NCI-H460 (cell line): ENCODE measurements at regions not wholly inside any gene's neighbourhood (a gene's known extent, or its start where the extent isn't known, plus 50 kb on each side); places are given as distances from the start of the nearest gene placed in this dataset.

ENCODE experiments used
- DNase-seq: peaks from one replicate; pipeline ENCODE4 v3.0.0-alpha.2; 2016; ENCODE audit warnings: low read depth; ENCODE audit errors: extremely low read depth

DNA sequence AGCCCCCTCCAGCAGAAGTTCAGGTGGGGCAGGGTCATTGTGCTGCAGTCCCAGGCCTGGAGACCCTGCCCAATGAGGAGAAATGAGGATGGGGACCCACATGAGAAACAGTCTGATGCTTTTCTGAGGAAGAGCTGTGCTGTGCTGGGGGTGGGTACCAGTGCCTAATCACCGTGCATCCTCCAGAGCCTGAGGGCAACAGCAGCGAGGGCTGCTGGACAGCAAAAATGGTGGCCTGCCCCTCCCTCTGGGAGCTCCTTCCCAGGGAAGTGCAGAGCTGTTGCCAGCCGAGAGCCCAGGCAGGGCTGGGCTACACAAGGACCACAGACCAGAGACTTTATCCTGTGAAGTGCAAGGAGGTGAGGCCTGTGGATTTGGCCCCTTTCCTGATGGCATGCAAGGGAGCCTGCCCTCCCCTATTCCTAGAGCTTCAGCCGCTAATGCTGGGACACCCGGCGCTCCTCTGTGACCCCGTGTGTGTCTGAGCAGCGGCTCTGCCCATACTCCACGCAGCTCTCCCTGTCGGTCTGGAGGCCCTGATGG, 134.8 kb downstream of the DSEL start:
- no peak for DNase-seq

DNA sequence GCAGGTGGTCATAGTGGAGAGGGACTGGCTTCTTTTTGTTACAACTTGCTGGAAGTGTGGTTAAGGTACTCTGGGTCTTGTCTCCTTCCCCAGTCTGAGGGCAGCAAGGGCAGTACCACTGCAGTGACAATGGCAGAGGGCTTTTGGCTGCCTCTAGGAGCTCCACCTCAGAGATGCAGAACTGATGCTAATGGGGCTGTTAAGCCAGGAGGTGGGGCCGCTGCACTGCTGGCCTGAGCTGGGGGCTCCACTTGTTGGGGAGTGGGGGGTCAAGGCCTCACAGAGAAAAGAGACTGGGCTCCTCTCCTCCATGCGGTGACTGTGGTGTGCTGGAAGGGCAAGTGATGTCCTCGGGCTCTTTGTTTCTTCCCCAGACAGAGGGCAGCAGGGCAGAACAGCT, 135.7 kb downstream of the DSEL start:
- no peak for DNase-seq

- DNase-seq, result no peak
Measured at GRCh38 chr18:67379981-67380380, 136.5 kb downstream of the DSEL start.

DNA sequence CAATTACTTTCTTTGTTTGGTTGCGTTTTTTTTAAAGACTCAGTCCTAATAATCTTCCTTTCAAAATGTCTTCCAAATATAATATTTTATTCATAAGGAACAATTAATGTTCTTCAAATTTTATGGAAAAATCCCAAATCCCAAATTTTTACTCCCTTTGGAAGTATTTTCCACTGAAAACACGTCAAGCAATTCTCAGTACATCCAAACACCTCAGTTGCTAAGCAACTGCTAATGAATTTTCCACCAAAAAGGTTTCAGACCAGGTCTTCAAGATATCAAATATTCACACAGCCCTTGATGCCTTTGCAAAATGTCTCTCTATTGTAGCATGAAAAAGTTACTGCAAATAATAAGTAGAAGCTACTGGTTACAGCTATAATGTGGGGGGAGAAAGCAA, 140.1 kb downstream of the DSEL start:
- DNase-seq, result no peak

- no peak for DNase-seq
Measured at GRCh38 chr18:67373636-67374035, 142.9 kb downstream of the DSEL start.

- no peak for DNase-seq
Measured at GRCh38 chr18:67367540-67367939, 149.0 kb downstream of the DSEL start.

GRCh38 chr18:67363694-67364093, 152.8 kb downstream of the DSEL start:
- DNase-seq, result no peak

- DNase-seq, result no peak
Measured at GRCh38 chr18:67362906-67363305, 153.6 kb downstream of the DSEL start.

DNA sequence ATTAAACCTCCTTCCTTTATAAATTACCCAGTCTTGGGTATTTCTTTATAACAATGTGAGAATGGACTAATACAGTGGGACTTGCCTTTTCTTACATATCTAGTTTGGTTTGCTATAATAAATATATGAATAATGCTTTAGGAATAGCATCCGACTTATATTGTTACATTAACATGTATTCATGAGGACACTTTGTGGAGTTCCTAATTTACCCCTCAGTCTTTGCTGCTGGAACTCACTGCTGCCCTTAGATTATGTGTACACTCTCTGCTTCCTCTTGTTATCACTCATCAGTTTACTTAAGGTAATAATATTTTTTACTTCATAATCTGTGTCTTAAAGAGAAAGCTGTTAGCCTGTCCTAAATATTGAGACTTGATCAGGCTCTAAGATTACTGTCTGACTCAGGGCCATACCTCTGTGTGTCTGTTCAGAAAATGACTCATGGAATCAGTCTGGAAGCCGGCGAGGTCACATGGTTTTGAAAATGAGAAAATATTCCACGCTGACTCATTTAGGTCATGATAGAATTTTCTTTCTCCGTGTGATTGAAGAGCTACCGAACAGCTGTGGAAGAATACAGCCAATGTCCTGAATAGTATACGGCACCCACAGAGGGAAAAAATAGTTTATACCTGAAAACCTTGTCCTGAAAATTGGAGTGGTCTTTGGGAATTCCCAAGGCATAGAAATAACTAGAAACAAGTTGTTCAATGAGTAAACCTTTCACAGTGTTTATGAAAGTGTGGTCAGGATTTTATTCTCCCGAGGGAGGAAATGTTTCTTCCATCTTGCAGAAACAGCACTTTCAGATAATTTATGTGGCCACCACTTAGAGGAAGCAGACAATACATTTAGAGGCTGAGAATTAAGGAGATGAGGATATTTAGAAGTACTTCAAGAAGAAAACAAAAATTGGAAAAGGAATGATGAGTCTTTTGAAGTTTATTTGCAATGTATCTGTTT, 156.4 kb downstream of the DSEL start:
- DNase-seq, result peak; percentile 69

- no peak for DNase-seq
Measured at GRCh38 chr18:67358947-67359346, 157.6 kb downstream of the DSEL start.

- no peak for DNase-seq
Measured at GRCh38 chr18:67354692-67355091, 161.8 kb downstream of the DSEL start.

- no peak for DNase-seq
Measured at GRCh38 chr18:67354091-67354490, 162.4 kb downstream of the DSEL start.

- no peak for DNase-seq
Measured at GRCh38 chr18:67347438-67347837, 169.1 kb downstream of the DSEL start.

DNA sequence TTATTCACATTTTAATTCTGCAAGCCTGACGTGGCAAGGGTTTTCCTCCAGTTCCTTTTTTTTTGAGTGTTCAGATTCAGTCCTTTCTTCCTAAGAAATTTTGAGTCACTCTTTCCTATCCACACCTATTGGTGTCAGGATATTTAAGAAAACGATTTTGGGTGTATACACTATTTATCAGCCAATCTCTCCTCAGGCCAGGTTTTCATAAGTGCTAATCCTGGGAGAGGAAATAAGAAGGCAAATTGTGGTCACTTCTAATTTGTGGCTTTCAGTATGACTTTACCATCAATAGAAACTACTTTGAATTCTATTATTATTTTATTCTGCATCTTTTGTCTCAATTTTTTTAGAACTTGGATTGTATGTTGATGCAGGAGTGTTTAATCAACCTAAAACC, 174.4 kb downstream of the DSEL start:
- DNase-seq, result no peak

DNA sequence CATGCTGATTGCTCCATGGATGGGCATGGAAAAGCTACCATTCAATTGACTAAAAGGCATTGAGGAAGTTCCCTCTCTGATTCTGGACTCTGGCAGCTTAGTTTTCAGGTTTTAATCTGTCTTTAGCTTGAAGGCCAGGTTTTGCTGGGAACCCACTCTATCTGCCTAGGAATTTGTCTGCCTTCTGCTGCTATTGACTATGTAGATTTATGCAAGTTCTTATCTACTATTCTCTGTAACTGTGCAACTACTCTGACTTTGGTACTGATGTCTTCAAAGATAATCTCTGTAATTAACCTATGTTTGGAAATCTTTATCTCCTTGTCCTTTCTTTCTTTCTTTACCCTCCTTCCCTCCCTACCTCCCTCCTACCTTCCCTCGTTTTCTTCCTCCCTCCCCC, 178.8 kb downstream of the DSEL start:
- no peak for DNase-seq

GRCh38 chr18:67331857-67332256, 184.7 kb downstream of the DSEL start:
- no peak for DNase-seq

DNA sequence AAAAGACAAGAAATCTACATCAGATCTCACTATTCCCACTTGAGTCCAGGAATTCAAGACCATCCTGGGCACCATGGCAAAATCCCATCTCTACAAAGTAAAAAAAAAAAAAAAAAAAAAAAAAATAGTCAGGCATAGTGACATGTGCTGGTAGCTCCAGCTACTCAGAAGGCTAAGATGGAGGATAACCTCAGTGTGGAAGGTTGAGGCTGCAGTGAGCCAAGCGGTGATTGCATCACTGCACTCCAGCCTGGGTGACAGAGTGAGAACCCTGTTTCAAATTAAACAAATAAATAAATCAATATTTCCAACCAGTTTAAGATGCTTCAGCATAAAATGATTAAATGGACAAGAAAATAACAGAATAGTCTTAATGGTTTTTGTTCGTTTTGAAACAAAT, 197.4 kb downstream of the DSEL start:
- no peak for DNase-seq

- DNase-seq, result no peak
Measured at GRCh38 chr18:67318651-67319050, 197.9 kb downstream of the DSEL start.

GRCh38 chr18:67310826-67311225, 205.7 kb downstream of the DSEL start:
- DNase-seq, result no peak

GRCh38 chr18:67308819-67309218, 207.7 kb downstream of the DSEL start:
- DNase-seq, result no peak

DNA sequence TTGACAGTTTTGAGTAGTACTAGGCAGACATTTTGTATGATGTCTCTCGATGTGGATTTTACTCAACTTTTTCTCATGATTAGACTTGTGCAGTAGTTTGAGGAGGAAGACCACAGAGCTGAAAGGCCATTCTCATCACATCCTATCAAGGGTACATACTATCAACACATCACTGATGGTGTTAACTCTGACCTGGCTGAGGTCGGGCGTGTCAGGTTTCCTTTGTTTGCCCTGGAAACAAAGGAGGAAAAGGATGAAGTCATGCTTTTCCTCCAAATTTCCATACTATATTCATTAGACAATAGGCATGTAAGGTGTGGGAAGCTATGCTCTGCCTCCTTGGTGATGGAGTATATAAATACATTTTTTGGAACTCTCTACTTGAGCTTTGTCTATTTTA, 211.1 kb downstream of the DSEL start:
- no peak for DNase-seq

DNA sequence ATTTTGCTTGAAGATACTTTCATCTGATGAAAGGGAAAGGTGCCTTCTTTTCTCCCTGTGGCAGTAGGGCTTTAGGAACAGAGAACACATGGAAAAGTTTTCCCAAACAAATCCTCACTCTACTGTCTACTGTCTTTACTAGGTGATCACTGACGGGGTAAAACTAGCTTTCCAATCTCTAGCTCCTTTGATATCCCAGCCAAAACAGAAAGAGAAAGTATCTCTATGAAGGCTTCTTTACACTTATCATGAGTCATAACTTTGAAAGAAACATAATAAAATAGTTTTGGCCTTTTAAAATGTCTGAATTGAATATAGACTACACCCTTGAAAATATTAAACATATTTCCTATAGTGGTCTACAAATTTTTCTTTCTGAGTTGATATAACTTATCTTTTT, 214.5 kb downstream of the DSEL start:
- no peak for DNase-seq
